Suprapubic skin (tissue), 4 donors: ENCODE measurements at regions not wholly inside any gene's neighbourhood (a gene's known extent, or its start where the extent isn't known, plus 50 kb on each side); places are given as distances from the start of the nearest gene placed in this dataset.

Experiments used
- CTCF ChIP-seq, 2 donors: fragments of 200-600 bp in 1 of 2; fragments of 450-650 bp in 1 of 2; sonication (generic) in 1 of 2; IDR thresholded peaks; one replicate each; pipeline ENCODE4 v1.5.1; 2016 to 2019; ENCODE audit warnings: antibody characterized with exemption in 2 of 2, mild to moderate bottlenecking in 1 of 2, moderate library complexity in 1 of 2
- POLR2A ChIP-seq, 2 donors: fragments of 450-650 bp; IDR thresholded peaks; one replicate each; pipeline ENCODE4 v1.6.1; 2017; ENCODE audit warnings: antibody characterized with exemption in 2 of 2, mild to moderate bottlenecking in 2 of 2, moderate library complexity in 2 of 2
- POLR2AphosphoS5 ChIP-seq, 3 donors: sonication (generic); formaldehyde crosslinking; IDR thresholded peaks; one replicate each; pipeline ENCODE4 v1.6.1; 2017; ENCODE audit warnings: antibody characterized with exemption in 3 of 3

- TF ChIP-seq CTCF (IDR thresholded peaks at IDR 0.05) (no peak), POLR2AphosphoS5 (IDR thresholded peaks at IDR 0.05) (no peak), POLR2A (IDR thresholded peaks at IDR 0.05) (no peak)
Measured at GRCh38 chr9:135282808-135283207, 195.3 kb downstream of the OLFM1 start.
